Stimulated activated CD4-positive, alpha-beta T cell treated with anti-CD3 and anti-CD28 coated beads, Interleukin-4, amount 100 ng/mL, for 48 hours (primary cell): ENCODE measurements at regions not wholly inside any gene's neighbourhood (a gene's known extent, or its start where the extent isn't known, plus 50 kb on each side); places are given as distances from the start of the nearest gene placed in this dataset.

Experiments
- DNase-seq, 2 donors: peaks; one replicate each; pipeline ENCODE4 v3.0.0-alpha.2; 2020; ENCODE audit warnings: low read depth in 2 of 2

GRCh38 chr1:108050911-108051629 lies 86.1 kb upstream of the VAV3 start:
- DNase-seq: no peak

GRCh38 chr1:108050158-108050557 lies 85.2 kb upstream of the VAV3 start:
- no peak for DNase-seq

- DNase-seq: peak in 1 of 2 donors; percentile 14
Observed at GRCh38 chr1:108049178-108049819, 84.3 kb upstream of the VAV3 start.

- no peak for DNase-seq
Observed at GRCh38 chr1:108048301-108049177, 83.6 kb upstream of the VAV3 start.

- DNase-seq: no peak
Observed at GRCh38 chr1:108047085-108047484, 82.1 kb upstream of the VAV3 start.

GRCh38 chr1:108046026-108046425 lies 81.0 kb upstream of the VAV3 start:
- no peak for DNase-seq

GRCh38 chr1:108045460-108045859 lies 80.5 kb upstream of the VAV3 start:
- DNase-seq: no peak

GRCh38 chr1:108044318-108044717 lies 79.3 kb upstream of the VAV3 start:
- no peak for DNase-seq

- no peak for DNase-seq
Observed at GRCh38 chr1:108043707-108044106, 78.7 kb upstream of the VAV3 start.

GRCh38 chr1:108042610-108043009 lies 77.6 kb upstream of the VAV3 start:
- DNase-seq: no peak

GRCh38 chr1:108041360-108042142 lies 76.6 kb upstream of the VAV3 start:
- no peak for DNase-seq

GRCh38 chr1:108038653-108039236 lies 73.8 kb upstream of the VAV3 start:
- no peak for DNase-seq

GRCh38 chr1:108036796-108037562 lies 72.0 kb upstream of the VAV3 start:
- no peak for DNase-seq

GRCh38 chr1:108034396-108034795 lies 69.4 kb upstream of the VAV3 start:
- DNase-seq: no peak

GRCh38 chr1:108033550-108033951 lies 68.6 kb upstream of the VAV3 start:
- no peak for DNase-seq

- no peak for DNase-seq
Observed at GRCh38 chr1:108028841-108029388, 63.9 kb upstream of the VAV3 start.

GRCh38 chr1:108027389-108027788 lies 62.4 kb upstream of the VAV3 start:
- no peak for DNase-seq

GRCh38 chr1:108017698-108018097 lies 52.7 kb upstream of the VAV3 start:
- no peak for DNase-seq

- peak in 1 of 2 donors; percentile 8 for DNase-seq
Observed at GRCh38 chr1:108016451-108016920, 51.5 kb upstream of the VAV3 start.
